ENCODE measurements at regions not wholly inside any gene's neighbourhood (a gene's known extent, or its start where the extent isn't known, plus 50 kb on each side); places are given as distances from the start of the nearest gene placed in this dataset.

- no peak for TF ChIP-seq CTCF (IDR thresholded peaks at IDR 0.05; ENCODE audit: borderline replicate concordance, extremely low read depth, insufficient read depth)
- peaks cover 0 to 3% (median 0%) of the 10 kb centered on the region in 3 donors for H3K4me1 ChIP-seq (ENCODE audit: control insufficient read depth in 2 of 3, insufficient read depth in 2 of 3, low read depth in 1 of 3, low read length in 3 of 3)
- intact Hi-C loops (cut with DNase I), result no loop called here
- no peak overlapping the region for H3K27ac ChIP-seq (ENCODE audit: low read depth in 2 of 2, low read length in 2 of 2)
- FAIRE-seq (no peak), DNase-seq (peak in 1 of 5 donors; percentile 18)
- no peak overlapping the region for H3K4me3 ChIP-seq (ENCODE audit: low read length in 3 of 3)
- no peaks in the 10 kb centered on the region for H3K36me3 ChIP-seq (ENCODE audit: control insufficient read depth in 2 of 3, insufficient read depth in 3 of 3, low read length in 3 of 3)
- no peak overlapping the region for H3K9ac ChIP-seq (ENCODE audit: low read length in 3 of 3)
- H3K27me3 ChIP-seq (ENCODE audit: control insufficient read depth, insufficient read depth, low read length), result no peaks in the 10 kb centered on the region
- no peaks in the 10 kb centered on the region for H3K9me3 ChIP-seq (ENCODE audit: control insufficient read depth in 2 of 3, insufficient read depth in 1 of 3, low read length in 3 of 3)
These were observed 52.6 kb upstream of the ADA2 start for GRCh38 chr22:17271711-17272451.

- Histone ChIP-seq H3K27me3 (ENCODE audit: control insufficient read depth, insufficient read depth, low read length) (no peaks in the 10 kb centered on the region), H3K9ac (ENCODE audit: low read length in 3 of 3) (no peak overlapping the region), H3K4me3 (ENCODE audit: low read length in 3 of 3) (no peak overlapping the region), H3K9me3 (ENCODE audit: control insufficient read depth in 2 of 3, insufficient read depth in 1 of 3, low read length in 3 of 3) (no peaks in the 10 kb centered on the region), H3K36me3 (ENCODE audit: control insufficient read depth in 2 of 3, insufficient read depth in 3 of 3, low read length in 3 of 3) (no peaks in the 10 kb centered on the region), H3K4me1 (ENCODE audit: control insufficient read depth in 2 of 3, insufficient read depth in 2 of 3, low read depth in 1 of 3, low read length in 3 of 3) (peaks cover 4 to 8% (median 7%) of the 10 kb centered on the region in 3 donors), H3K27ac (ENCODE audit: low read depth in 2 of 2, low read length in 2 of 2) (no peak overlapping the region)
- FAIRE-seq (no peak), DNase-seq (peak in 1 of 5 donors; percentile 67)
- no peak for TF ChIP-seq CTCF (IDR thresholded peaks at IDR 0.05; ENCODE audit: borderline replicate concordance, extremely low read depth, insufficient read depth)
- intact Hi-C loops (cut with DNase I), result no loop called here
These were observed 50.5 kb upstream of the ADA2 start for GRCh38 chr22:17269607-17270261.

- no peak for TF ChIP-seq CTCF (IDR thresholded peaks at IDR 0.05; ENCODE audit: borderline replicate concordance, extremely low read depth, insufficient read depth)
- H3K36me3 ChIP-seq (ENCODE audit: control insufficient read depth in 2 of 3, insufficient read depth in 3 of 3, low read length in 3 of 3), result no peaks in the 10 kb centered on the region
- H3K27ac ChIP-seq (ENCODE audit: low read depth in 2 of 2, low read length in 2 of 2), result no peak overlapping the region
- H3K9me3 ChIP-seq (ENCODE audit: control insufficient read depth in 2 of 3, insufficient read depth in 1 of 3, low read length in 3 of 3), result no peaks in the 10 kb centered on the region
- no peak overlapping the region for H3K9ac ChIP-seq (ENCODE audit: low read length in 3 of 3)
- H3K27me3 ChIP-seq (ENCODE audit: control insufficient read depth, insufficient read depth, low read length), result no peaks in the 10 kb centered on the region
- DNase-seq (no peak), FAIRE-seq (no peak)
- intact Hi-C loops (cut with DNase I), result no loop called here
- H3K4me3 ChIP-seq (ENCODE audit: low read length in 3 of 3), result no peak overlapping the region
- H3K4me1 ChIP-seq (ENCODE audit: control insufficient read depth in 2 of 3, insufficient read depth in 2 of 3, low read depth in 1 of 3, low read length in 3 of 3), result peaks cover 4 to 9% (median 7%) of the 10 kb centered on the region in 3 donors
These were observed 50.0 kb upstream of the ADA2 start for GRCh38 chr22:17269224-17269606.

All from kidney (tissue), 13 donors.